ENCODE measurements at regions not wholly inside any gene's neighbourhood (a gene's known extent, or its start where the extent isn't known, plus 50 kb on each side); places are given as distances from the start of the nearest gene placed in this dataset.
A peak's percentile ranks its signal among the peaks of the same experiment; 100 is the strongest.

GRCh38 chr1:182292193-182292741 is 99.3 kb downstream of the GLUL start (continued):
- TF ChIP-seq MBD1 (CRISPR knock-in tag; IDR thresholded peaks at IDR 0.05) (no peak), ZNF217 (CRISPR knock-in tag; IDR thresholded peaks at IDR 0.05) (no peak), RAD51 (IDR thresholded peaks at IDR 0.05; ENCODE audit: borderline replicate concordance, low read depth) (no peak; the same call in 1 of the 2 replicates), ZBTB33 (CRISPR knock-in tag; IDR thresholded peaks at IDR 0.05) (no peak), TARDBP (IDR thresholded peaks at IDR 0.05) (no peak), GATA2 (CRISPR knock-in tag; IDR thresholded peaks at IDR 0.05) (no peak), SP1 (CRISPR knock-in tag; IDR thresholded peaks at IDR 0.05) (peak; percentile 63; the same call in 1 of the 2 replicates), ELF4 (CRISPR knock-in tag; IDR thresholded peaks at IDR 0.05) (0 out of 2 replicates have a peak, but pooled peaks have one; percentile 25), HLTF (IDR thresholded peaks at IDR 0.05) (no peak), PHB (CRISPR knock-in tag; IDR thresholded peaks at IDR 0.05) (no peak), FOXM1 (IDR thresholded peaks at IDR 0.05; ENCODE audit: low read depth) (no peak), FOXM1 (CRISPR knock-in tag; IDR thresholded peaks at IDR 0.05; ENCODE audit: low read depth) (no peak), ZNF583 (CRISPR knock-in tag; IDR thresholded peaks at IDR 0.05) (no peak), POLR2AphosphoS5 (IDR thresholded peaks at IDR 0.05; ENCODE audit: control insufficient read depth, insufficient read depth, low read depth, low read length) (no peak), BRD9 (IDR thresholded peaks at IDR 0.05; ENCODE audit: low read depth, partially characterized antibody) (no peak), ZNF79 (CRISPR knock-in tag; IDR thresholded peaks at IDR 0.05; ENCODE audit: low read depth) (no peak), MNT (conservative IDR thresholded peaks at IDR 0.05) (peak; percentile 51 to 60; a peak in 1 of 4 replicates), FIP1L1 (IDR thresholded peaks at IDR 0.05; ENCODE audit: low read depth, low read length, poor library complexity, severe bottlenecking) (no peak), ARID3A (IDR thresholded peaks at IDR 0.05; ENCODE audit: borderline replicate concordance, low read depth, low read length) (no peak), ZNF444 (CRISPR knock-in tag; IDR thresholded peaks at IDR 0.05) (no peak), GMEB1 (CRISPR knock-in tag; IDR thresholded peaks at IDR 0.05) (no peak)

All from K562 (cell line).